ENCODE measurements at regions not wholly inside any gene's neighbourhood (a gene's known extent, or its start where the extent isn't known, plus 50 kb on each side); places are given as distances from the start of the nearest gene placed in this dataset.
A peak's percentile ranks its signal among the peaks of the same experiment; 100 is the strongest.

DNA sequence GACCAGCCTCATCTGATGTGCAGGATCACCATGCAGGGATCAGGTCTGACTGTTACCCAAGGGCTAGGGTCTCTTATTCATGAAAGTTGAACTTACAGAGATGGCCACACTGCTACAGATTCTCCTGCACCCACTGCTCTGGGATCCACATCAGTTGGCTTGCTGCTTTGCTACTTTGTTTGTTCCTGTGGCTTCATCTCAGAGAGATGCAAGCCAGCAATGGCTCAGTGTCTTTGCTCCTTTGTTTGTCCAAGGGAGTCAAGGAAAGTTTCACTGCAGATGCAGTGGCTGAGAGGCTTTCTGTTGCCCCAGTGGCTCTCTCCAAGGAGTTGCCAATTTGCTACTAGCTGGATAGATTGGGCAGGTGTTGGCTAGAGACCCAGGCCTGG is 70.3 kb upstream of the UGT2B7 start:
- no peak overlapping the region for H3K4me3 ChIP-seq (ENCODE audit: extremely low read depth in 1 of 4, insufficient read depth in 2 of 4, low read depth in 3 of 4, low read length in 4 of 4)
- H4K91ac ChIP-seq (replicated peaks; ENCODE audit: insufficient read length, low read length) = no peak overlapping the region
- no peak for DNase-seq (ENCODE audit: low read depth in 1 of 2, low spot score in 2 of 2)
- no peak overlapping the region for H2AK5ac ChIP-seq (ENCODE audit: low read depth, low read length)
- H3K9me3 ChIP-seq (ENCODE audit: insufficient read depth in 2 of 2, low read depth in 1 of 2, low read length in 1 of 2) = peaks cover 0 to 2% of the 10 kb centered on the region in 2 experiments; a peak in 1 of 4 replicates
- H3K9ac ChIP-seq (replicated peaks in 1 of 4; ENCODE audit: extremely low read depth in 1 of 4, low read depth in 3 of 4, low read length in 3 of 4) = no peak overlapping the region
- H2BK15ac ChIP-seq (ENCODE audit: low read length) = no peak overlapping the region
- ChIA-PET POLR2A (ENCODE audit: partially characterized antibody) (interaction anchor here (1.2 kb wide), 1 partner anchor 717 kb away, joined by 3 read pairs; no protein-coding TSS in a partner anchor), CTCF (ENCODE audit: partially characterized antibody) (interaction anchor here (1.0 to 4.0 kb wide), 6 partner anchors 24 to 705 kb away, joined by 3 to 25 read pairs (median 4); no protein-coding TSS in a partner anchor)
- H3K27ac ChIP-seq (ENCODE audit: low read depth, low read length) = no peak overlapping the region
- no peaks in the 10 kb centered on the region for H4K20me1 ChIP-seq (replicated peaks in 1 of 2; ENCODE audit: control insufficient read depth in 1 of 2, insufficient read depth in 2 of 2, low read length in 2 of 2)
- H3K18ac ChIP-seq (ENCODE audit: extremely low read depth, low read length) = no peak overlapping the region
- no peaks in the 10 kb centered on the region; a peak in 2 of 8 replicates for H3K36me3 ChIP-seq (ENCODE audit: control insufficient read depth in 2 of 4, insufficient read depth in 4 of 4, low read length in 3 of 4)
- H3K27me3 ChIP-seq (replicated peaks in 1 of 4; ENCODE audit: control insufficient read depth in 3 of 4, extremely low read depth in 1 of 4, insufficient read depth in 3 of 4, low read length in 3 of 4) = no peaks in the 10 kb centered on the region
- H3K23ac ChIP-seq (ENCODE audit: insufficient read length) = no peak overlapping the region
- H4K8ac ChIP-seq (ENCODE audit: extremely low read depth, insufficient read depth, low read length) = no peak overlapping the region
- FAIRE-seq = no peak
- peak overlapping the region; percentile 41; the same call in 1 of the 2 replicates for H2AFZ ChIP-seq (ENCODE audit: low read length)
- H2BK5ac ChIP-seq (ENCODE audit: low read depth, low read length) = no peak overlapping the region
- H4K5ac ChIP-seq (ENCODE audit: insufficient read length, low read depth, low read length) = no peak overlapping the region
- no peak overlapping the region for H3K14ac ChIP-seq (ENCODE audit: insufficient read length)
- peaks cover 0 to 3% (median 1%) of the 10 kb centered on the region in 4 experiments; a peak in 2 of 7 replicates for H3K4me1 ChIP-seq (replicated peaks in 1 of 4; ENCODE audit: control insufficient read depth in 3 of 4, insufficient read depth in 4 of 4, low read length in 3 of 4)
- TF ChIP-seq GABPA (IDR thresholded peaks at IDR 0.05; ENCODE audit: borderline replicate concordance, insufficient read depth, low read length) = no peak
- no peak for TF ChIP-seq TEAD4 (IDR thresholded peaks at IDR 0.05; ENCODE audit: low read depth, low read length)
- TF ChIP-seq EZH2 (IDR thresholded peaks at IDR 0.05; ENCODE audit: low read depth, low read length, severe bottlenecking) = no peak
- no peak for TF ChIP-seq SP2 (IDR thresholded peaks at IDR 0.05; ENCODE audit: low read length)
- TF ChIP-seq SIN3A (conservative IDR thresholded peaks at IDR 0.05 in 1 of 2, IDR thresholded peaks at IDR 0.05 in 1 of 2; ENCODE audit: low read depth in 1 of 2, low read length in 2 of 2) = no peak
- no peak for TF ChIP-seq KDM5A (IDR thresholded peaks at IDR 0.05; ENCODE audit: low read length)
- no peak for TF ChIP-seq SP4 (IDR thresholded peaks at IDR 0.05; ENCODE audit: low read length)
- H3K79me1 ChIP-seq (ENCODE audit: low read depth, low read length) = no peaks in the 10 kb centered on the region
- H3K4ac ChIP-seq (replicated peaks; ENCODE audit: insufficient read length, low read depth, low read length) = no peak overlapping the region
- H3K23me2 ChIP-seq (ENCODE audit: low read depth, low read length) = no peaks in the 10 kb centered on the region
- H3K56ac ChIP-seq (replicated peaks; ENCODE audit: insufficient read length, low read depth, low read length) = no peak overlapping the region
- H2BK120ac ChIP-seq (replicated peaks; ENCODE audit: low read depth, low read length) = no peak overlapping the region
- H2BK12ac ChIP-seq (ENCODE audit: low read depth, low read length) = 0 out of 2 replicates have a peak overlapping the region, but pooled peaks have one; percentile 3
- no peaks in the 10 kb centered on the region for H3K79me2 ChIP-seq (ENCODE audit: control insufficient read depth in 1 of 2, insufficient read depth in 2 of 2, low read length in 2 of 2)
- H2BK20ac ChIP-seq (ENCODE audit: low read length) = no peak overlapping the region
- H3K4me2 ChIP-seq (ENCODE audit: insufficient read depth in 1 of 2, low read depth in 2 of 2, low read length in 2 of 2) = no peak overlapping the region
